Heart left ventricle (tissue), 13 donors: ENCODE measurements at regions not wholly inside any gene's neighbourhood (a gene's known extent, or its start where the extent isn't known, plus 50 kb on each side); places are given as distances from the start of the nearest gene placed in this dataset.
A peak's percentile ranks its signal among the peaks of the same experiment; 100 is the strongest.

ENCODE experiments used
- CTCF ChIP-seq, 12 donors: fragments of 200-600 bp; sonication (generic) in 4 of 12; IDR thresholded peaks; one replicate each; pipeline versions ENCODE4 v1.5.0 to v1.8.0; 2018 to 2022; ENCODE audit warnings: antibody characterized with exemption in 12 of 12, mild to moderate bottlenecking in 5 of 12
- POLR2A ChIP-seq, 2 donors: fragments of 450-650 bp; IDR thresholded peaks; one replicate each; pipeline ENCODE4 v1.6.1; 2017; ENCODE audit warnings: antibody characterized with exemption in 2 of 2, mild to moderate bottlenecking in 2 of 2, moderate library complexity in 2 of 2
- donor health status: ischemic (EF 13 %, LVEDD 7.1; RV severe dilation, severe dysfunction).
- donor health status: DM: no; HTN: yes; CAD: no.
- donor health status: DM: no; HTN: no; CAD: no.
- donor health status: ischemic (EF 25% LVEDD 6.9; RV normal size, moderate dysfunction).
- donor health status: ischemic (EF 25% LVEDD 5.7; RV mildly dilated, moderate dysfunction).
- donor health status: ischemic (EF 35%, LVEDD 5.7; RV mildly dilated, moderate dysfunction).
- donor health status: nonischemic (EF 11% LVEDD 7.7; RV severe dilation, severe dysfunction).
- donor health status: DM: yes; HTN: yes; CAD: no.
- donor health status: PGD.
- donor health status: ischemic (EF 29% LVEDD 5.4; RV normal size, mild dysfunction).
- donor health status: nonischemic (EF 23%, LVEDD 6.1; RV moderate dilation, normal function).

DNA sequence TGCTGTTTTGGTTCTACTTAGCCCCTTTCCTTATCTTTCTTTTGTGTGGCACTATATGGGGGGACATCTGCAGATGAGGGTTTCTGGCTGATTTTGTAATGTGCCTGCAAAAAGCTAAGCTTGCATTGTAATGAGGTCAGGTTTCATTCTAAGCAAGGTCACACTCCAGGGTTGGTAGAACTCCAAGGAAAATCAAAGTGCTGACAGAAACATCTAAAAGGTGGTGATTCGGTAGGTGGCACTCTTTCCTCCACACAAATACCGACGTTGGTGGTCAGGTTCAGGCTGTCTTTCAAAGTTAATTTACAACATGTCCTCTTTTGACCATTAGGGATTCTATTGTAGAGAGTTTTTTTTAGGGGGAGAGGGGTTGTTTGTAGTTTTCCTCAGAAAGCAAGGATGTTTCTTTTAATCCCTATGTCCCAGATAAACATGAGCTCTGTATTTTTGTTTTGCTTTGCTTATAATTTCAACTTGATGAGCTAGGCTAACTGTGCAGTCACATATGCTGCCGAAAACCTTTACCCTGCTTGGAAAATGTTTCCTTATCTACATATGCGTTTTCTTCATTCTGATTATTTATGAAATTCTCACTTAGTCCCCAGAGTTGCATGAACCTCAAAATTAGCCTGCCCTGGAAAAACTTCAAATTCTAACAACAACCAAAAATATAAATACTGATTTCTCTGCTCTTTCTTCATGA lies 434.2 kb downstream of the PPARGC1A start:
- TF ChIP-seq CTCF (IDR thresholded peaks at IDR 0.05) (peak in 6 of 12 donors; percentile 10 to 40 (median 30)), POLR2A (IDR thresholded peaks at IDR 0.05) (no peak)
